Eye (tissue), 1 donor: ENCODE measurements at regions not wholly inside any gene's neighbourhood (a gene's known extent, or its start where the extent isn't known, plus 50 kb on each side); places are given as distances from the start of the nearest gene placed in this dataset.
"Not testable (repeated sequence)": the region's sequence is repeated elsewhere in the genome, so short reads cannot be mapped to it uniquely, and the experiment has no call there.

Source experiments
- DNase-seq: peaks from one replicate; pipeline ENCODE4 v3.0.0-alpha.2; 2015

DNA sequence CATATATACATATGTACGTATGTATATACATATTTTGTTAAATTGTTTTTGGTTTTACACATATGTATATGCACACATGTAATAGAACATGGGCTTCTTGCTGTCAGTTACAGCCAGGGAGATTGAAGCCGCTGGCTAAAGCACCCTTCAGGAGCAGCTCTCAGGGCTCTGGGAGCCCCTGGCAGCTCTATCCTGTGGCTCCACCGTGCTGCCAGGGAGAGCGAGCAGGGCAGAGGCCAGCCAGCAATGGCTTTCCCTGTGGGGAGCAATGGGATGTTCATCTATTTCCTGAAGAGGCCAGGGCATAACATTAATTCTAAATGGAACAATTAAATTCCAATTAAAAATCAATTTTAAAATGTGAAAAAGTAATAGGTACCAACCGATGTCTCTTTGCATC lies 102.9 kb downstream of the PSMG1 start:
- DNase-seq: no peak

GRCh38 chr21:39079617-39080016 lies 103.6 kb downstream of the PSMG1 start:
- no peak for DNase-seq

DNA sequence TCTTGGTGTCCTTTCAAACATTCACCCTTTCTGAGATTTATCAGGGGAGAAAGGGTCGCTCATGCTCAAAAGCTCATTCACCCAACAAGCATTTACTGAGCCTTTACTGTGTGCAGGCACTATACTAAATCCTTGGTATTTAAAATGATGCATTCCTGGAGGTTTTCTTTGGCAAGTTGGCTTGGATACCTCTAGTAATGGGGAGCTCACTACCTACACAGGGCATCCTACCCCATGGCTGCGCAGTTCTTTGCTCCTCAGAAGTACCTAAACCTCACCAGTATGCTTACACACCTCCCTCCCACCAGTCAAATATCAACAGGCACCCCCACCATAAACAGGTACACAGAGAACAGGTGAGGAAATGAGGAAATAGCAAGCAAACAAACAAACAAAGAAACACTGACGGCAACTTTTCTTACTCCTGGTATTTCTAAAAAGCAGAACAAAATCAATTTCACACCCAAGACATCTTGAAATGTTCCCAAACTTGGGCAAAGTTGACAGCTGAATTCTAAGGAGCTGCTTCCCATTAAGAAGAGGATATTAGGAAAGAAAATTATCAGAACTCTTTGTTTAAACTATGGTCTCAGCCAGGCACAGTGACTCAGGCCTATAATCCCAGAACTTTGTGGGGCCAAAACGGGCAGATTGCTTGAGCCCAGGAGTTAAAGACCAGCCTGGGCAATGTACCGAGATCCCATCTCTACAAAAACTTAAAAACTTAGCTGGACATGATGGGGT lies 104.8 kb downstream of the PSMG1 start:
- DNase-seq: no peak

DNA sequence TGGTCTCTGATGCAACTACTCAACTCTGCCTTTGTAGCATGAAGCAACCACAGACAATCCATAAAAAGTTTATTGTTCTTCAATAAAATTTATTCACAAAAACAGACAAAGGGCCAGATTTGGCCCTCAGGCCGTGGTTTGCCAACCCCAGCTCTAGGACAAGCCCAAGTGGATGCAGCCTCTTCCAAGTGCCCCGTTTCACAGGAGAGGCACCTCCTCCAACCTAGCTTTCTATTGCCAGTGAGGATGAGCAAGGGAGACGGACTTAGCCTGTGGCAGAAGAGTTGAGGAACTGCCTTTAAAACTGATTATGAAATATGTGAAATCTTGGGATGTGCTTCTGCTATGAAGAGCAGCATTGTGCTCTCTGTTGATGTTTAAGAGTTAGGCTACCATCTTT lies 105.4 kb downstream of the PSMG1 start:
- no peak for DNase-seq

GRCh38 chr21:39074508-39074907 lies 108.7 kb downstream of the PSMG1 start:
- DNase-seq: no peak

DNA sequence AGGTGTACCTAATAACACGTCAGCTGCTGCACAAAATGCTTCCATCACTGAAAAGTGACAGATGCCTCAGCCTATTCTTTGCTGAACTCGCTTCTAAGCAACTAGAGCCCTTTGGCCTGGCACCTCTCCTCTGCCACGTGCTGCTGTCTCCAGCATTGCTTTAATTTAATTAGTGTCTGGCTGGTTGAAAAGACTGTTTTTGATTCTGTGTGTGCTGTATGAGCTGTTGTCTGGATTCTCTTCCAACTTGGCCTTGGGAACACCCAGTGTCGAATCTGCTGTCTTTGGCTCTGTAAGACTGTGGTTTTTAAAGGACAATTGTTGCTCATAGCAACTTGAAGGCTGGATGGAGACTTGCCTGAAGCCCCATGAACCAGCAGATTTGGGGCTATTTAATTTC lies 109.5 kb downstream of the PSMG1 start:
- peak; percentile 67 for DNase-seq

GRCh38 chr21:39073063-39073462 lies 110.2 kb downstream of the PSMG1 start:
- DNase-seq: no peak

GRCh38 chr21:39072468-39072867 lies 110.8 kb downstream of the PSMG1 start:
- DNase-seq: no peak

- no peak for DNase-seq
Observed at GRCh38 chr21:39071623-39072214, 111.5 kb downstream of the PSMG1 start.

DNA sequence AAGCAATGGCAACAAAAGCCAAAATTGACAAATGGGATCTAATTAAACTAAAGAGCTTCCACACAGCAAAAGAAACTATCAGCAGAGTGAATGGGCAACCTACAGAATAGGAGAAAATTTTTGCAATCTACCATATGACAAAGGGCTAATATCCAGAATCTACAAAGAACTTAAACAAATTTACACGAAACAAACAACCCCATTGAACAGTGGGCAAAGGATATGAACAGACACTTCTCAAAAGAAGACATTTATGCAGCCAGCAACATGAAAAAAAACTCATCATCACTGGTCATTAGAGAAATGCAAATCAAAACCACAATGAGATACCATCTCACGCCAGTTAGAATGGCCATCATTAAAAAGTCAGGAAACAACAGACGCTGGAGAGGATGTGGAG lies 113.4 kb downstream of the PSMG1 start:
- DNase-seq: not testable (repeated sequence)

- no peak for DNase-seq
Observed at GRCh38 chr21:39066829-39067780, 116.1 kb downstream of the PSMG1 start.

GRCh38 chr21:39065917-39066316 lies 117.3 kb downstream of the PSMG1 start:
- no peak for DNase-seq

DNA sequence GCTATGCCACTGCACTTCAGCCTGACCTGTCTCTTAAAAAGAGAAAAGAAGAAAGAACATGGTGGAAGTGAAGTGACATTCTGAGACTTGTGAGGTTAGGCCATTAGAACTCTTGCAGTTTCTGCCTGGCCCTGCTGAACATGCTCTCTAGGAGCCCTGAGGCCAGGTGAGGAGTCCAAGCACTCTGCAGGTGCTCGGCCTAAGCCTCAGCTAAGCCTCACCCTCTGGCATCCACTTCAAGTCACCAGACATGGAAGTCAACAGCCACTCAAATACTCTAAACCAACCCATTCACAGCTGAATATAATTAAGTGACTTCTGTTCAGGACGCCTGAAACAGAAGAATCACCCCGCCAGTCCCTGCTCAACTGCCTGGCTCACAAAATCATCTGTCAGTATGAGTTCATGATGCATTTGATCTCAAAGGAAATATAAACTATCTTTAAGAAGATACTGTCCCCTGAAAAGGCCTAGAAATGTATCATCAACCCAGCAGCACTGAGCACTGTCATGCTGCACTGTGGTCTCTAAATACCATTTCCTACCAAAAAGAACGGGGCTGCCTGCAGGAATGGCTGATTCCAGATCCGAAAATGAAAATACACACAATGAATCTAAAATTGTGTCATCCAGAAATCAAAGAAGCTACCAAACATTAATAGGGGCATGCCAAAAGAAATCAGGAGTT lies 118.8 kb downstream of the PSMG1 start:
- no peak for DNase-seq

DNA sequence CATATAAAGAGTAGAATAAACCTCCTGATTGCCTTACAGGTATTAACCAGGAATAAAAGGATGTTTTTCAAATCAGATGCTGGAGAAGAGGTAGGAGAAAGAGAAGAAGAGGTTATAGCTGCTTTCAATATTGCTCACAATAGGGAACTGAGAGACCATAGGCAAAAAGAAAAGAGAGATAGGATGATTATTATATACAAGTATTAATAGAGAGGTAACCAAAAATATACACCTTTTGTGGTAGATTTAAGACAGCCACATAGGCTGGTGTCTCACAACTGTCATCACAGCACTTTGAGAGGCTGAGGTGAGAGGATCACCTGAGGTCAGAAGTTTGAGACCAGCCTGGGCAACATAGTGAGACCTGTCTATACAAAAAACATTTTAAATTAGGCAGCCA lies 119.7 kb downstream of the PSMG1 start:
- DNase-seq: no peak

GRCh38 chr21:39062196-39062595 lies 121.1 kb downstream of the PSMG1 start:
- DNase-seq: no peak

DNA sequence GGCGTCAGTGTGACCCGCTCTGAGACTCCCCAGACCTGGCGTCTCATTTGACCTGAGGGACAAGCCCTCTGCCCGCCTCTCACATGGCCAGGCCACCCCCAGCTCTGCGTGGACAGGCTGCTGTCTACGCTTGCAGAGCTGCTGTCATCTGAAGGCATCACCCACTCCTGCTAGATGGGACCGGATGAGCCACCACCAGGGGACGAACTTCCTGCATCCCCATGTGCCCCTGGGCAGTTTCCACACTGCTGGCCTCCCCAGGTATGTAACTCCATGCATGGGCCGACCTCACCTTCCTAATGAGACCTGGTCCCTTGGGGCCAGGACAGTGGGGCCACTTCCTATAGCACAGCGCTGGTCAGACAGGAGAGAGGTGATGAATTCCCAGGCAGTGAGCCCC lies 121.5 kb downstream of the PSMG1 start:
- DNase-seq: no peak

DNA sequence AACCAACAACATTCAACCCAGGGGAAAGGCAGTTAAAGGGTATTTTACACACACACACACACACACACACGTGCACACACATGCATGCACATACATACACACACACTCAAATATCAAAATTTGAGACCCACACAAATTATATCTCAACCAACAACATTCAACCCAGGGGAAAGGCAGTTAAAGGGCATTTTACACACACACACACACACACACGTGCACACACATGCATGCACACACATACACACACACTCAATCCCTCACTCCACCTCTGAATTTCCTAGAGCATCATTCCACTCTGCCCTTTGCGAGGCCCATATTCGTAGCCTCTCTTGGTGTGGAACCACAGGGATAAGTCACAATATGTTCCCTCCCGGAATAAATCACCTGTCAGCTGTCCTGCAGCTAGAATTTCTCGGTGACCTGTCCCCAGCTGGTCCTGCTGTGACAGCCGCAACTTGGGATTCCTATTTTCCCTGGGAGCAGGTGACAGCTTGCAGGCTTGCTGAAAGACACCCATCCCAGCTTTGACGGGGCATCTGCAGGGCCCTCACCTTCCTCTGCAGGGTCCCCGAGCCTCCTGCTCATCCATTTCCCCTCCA lies 122.7 kb downstream of the PSMG1 start:
- no peak for DNase-seq

DNA sequence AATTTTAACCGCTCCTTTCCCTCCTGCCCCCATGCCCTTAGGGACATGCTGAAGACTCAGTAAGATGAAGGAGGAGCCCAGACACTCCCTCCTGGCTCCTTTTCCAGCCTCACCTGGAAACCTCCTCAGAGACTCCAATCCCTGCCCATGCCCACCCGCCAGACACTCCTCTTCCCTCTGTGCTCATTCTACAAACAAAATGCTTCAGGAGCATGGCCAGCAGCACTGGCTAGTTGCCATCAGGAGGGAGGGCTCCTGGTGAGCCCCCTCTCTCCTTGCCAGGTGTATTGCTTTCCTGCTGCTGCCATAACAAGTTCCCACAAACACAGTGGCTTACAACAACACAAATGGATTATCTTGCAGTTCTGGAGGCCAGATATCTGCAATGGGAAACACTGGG lies 126.1 kb downstream of the PSMG1 start:
- no peak for DNase-seq

GRCh38 chr21:39056636-39057035 lies 126.6 kb downstream of the PSMG1 start:
- no peak for DNase-seq

DNA sequence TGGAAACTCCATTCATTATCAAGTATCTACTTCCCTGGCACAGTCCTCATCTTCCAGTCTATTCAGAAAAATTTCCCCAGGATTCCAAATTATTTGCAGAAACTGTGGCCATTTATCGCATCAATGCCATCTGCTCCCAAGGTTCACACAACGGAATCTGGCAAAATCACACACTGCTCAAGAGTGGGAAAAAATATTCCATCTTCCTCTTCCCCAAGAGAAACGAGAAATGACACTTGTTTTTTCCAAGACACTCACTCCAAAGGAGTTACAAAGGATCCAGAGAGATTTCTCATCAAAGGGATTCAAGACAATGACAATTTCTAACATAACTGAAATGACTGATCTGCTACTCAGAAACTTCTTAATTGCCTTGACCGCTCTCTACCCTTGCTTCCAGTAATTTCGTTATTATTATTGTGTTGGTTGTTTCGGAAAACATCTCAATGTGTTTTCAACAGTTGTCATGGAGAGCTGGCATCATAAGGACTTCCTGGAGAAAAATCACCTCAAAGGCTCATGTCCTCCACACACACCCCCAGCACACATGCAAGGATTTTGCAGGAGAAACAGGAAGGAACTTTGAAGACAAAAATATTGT lies 128.0 kb downstream of the PSMG1 start:
- DNase-seq: no peak

DNA sequence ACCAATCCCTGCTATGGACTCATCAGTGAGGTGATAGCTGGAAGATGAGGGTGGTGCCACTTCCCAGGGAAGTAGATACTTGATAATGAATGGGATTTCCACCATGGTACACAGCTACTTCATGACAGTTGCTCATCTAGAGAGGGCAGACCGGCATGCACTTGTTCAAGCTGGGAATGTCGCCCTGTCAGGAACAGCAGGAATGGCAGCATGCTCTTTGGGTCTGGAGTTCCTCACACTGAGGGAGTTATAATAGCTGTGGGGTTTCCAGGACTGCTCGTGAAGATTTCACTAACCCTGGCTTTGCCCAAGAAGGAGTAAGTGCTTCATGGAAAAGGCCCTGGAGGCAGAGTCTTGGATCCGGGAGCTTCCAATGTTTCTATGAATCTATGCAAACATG lies 129.2 kb downstream of the PSMG1 start:
- DNase-seq: no peak

GRCh38 chr21:39053126-39053525 lies 130.1 kb downstream of the PSMG1 start:
- no peak for DNase-seq
